Fibroblast of lung (primary cell): ENCODE measurements at regions not wholly inside any gene's neighbourhood (a gene's known extent, or its start where the extent isn't known, plus 50 kb on each side); places are given as distances from the start of the nearest gene placed in this dataset.

ENCODE experiments used
- DNase-seq, 2 donors: peaks; one replicate each; pipeline versions ENCODE4 v3.0.0 to v3.0.0-alpha.2; 2010; ENCODE audit warnings: low read depth in 2 of 2
- H2AFZ ChIP-seq: 2 replicates; pipeline ENCODE4 v1.5.1; 2012; ENCODE audit warnings: low read length, control low read depth, inconsistent platforms
- H3K27ac ChIP-seq: 2 replicates; pipeline ENCODE4 v1.5.1; 2011; ENCODE audit warnings: low read length, control low read depth; ENCODE audit not compliant: insufficient read depth
- H3K27me3 ChIP-seq: 2 replicates; pipeline ENCODE4 v1.5.1; 2011; ENCODE audit warnings: mild to moderate bottlenecking, low read length; ENCODE audit not compliant: control insufficient read depth, insufficient read depth
- H3K36me3 ChIP-seq: 2 replicates; pipeline ENCODE4 v1.5.1; 2011; ENCODE audit warnings: low read length; ENCODE audit not compliant: control insufficient read depth, insufficient read depth
- H3K4me1 ChIP-seq: 2 replicates; pipeline ENCODE4 v1.5.1; 2011; ENCODE audit warnings: low read length; ENCODE audit not compliant: control insufficient read depth, insufficient read depth; ENCODE audit errors: extremely low read depth
- H3K4me2 ChIP-seq: 2 replicates; pipeline ENCODE4 v1.5.1; 2011; ENCODE audit warnings: low read length, control low read depth; ENCODE audit not compliant: insufficient read depth; ENCODE audit errors: extremely low read depth
- H3K4me3 ChIP-seq, 4 experiments: fragments of 200-600 bp in 1 of 4; sonication (generic) in 1 of 4; replicated peaks in 1 of 4; 2 replicates each; pipeline ENCODE4 v1.5.1; 2011 to 2016; ENCODE audit warnings: low read length in 4 of 4, low read depth in 3 of 4, mild to moderate bottlenecking in 3 of 4, control low read depth in 2 of 4, inconsistent platforms in 1 of 4, mixed read lengths in 1 of 4; ENCODE audit not compliant: insufficient read depth in 1 of 4; ENCODE audit errors: control extremely low read depth in 1 of 4
- H3K79me2 ChIP-seq: 2 replicates; pipeline ENCODE4 v1.5.1; 2012; ENCODE audit warnings: mild to moderate bottlenecking, low read length, inconsistent platforms; ENCODE audit not compliant: control insufficient read depth, insufficient read depth
- H3K9ac ChIP-seq: 2 replicates; pipeline ENCODE4 v1.5.1; 2011; ENCODE audit warnings: mild to moderate bottlenecking, low read length, control low read depth; ENCODE audit not compliant: insufficient read depth
- H3K9me3 ChIP-seq: 2 replicates; pipeline ENCODE4 v1.5.1; 2012; ENCODE audit warnings: low read depth, low read length; ENCODE audit not compliant: control insufficient read depth, insufficient read depth
- H4K20me1 ChIP-seq: 2 replicates; pipeline ENCODE4 v1.5.1; 2011; ENCODE audit warnings: low read length; ENCODE audit not compliant: control insufficient read depth, insufficient read depth; ENCODE audit errors: extremely low read depth
- CTCF ChIP-seq, 2 donors: IDR thresholded peaks in 1 of 2; conservative IDR thresholded peaks in 1 of 2; 1 replicate in 1 of 2; 2 replicates in 1 of 2; pipeline ENCODE4 v1.5.1; 2011 to 2012; ENCODE audit warnings: low read length in 2 of 2, control low read depth in 1 of 2, inconsistent platforms in 1 of 2, low read depth in 1 of 2, mild to moderate bottlenecking in 1 of 2
- EZH2 ChIP-seq: IDR thresholded peaks from 2 replicates; pipeline ENCODE4 v1.5.1; 2012; ENCODE audit warnings: low read length, control low read depth, mild to moderate bottlenecking; ENCODE audit errors: missing control alignments

DNA sequence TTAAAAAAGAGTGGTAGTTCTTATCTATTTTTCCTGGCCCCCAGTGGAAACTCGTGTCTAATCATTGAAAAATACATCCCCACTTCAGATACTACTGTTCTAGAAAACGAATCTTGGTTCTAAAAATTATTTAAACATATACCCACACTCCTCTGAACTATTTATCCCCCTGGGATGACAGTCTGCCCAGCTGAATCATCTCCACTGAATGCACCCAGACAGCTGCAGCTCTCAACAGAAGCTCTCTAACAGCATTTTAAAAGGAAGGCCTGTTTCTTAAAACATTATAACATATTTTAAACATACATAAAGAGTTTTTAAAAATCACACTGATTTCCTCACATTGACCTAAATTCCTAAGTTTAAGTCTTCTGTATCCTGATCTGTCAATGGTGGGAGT is 544.6 kb upstream of the PHF14 start:
- no peaks in the 10 kb centered on the region for H3K79me2 ChIP-seq
- H2AFZ ChIP-seq = no peak overlapping the region
- no peak overlapping the region for H3K27ac ChIP-seq
- H3K9ac ChIP-seq = no peak overlapping the region
- DNase-seq = no peak
- H3K4me2 ChIP-seq = no peak overlapping the region
- H3K4me1 ChIP-seq = no peaks in the 10 kb centered on the region
- no peaks in the 10 kb centered on the region for H4K20me1 ChIP-seq
- H3K27me3 ChIP-seq = no peaks in the 10 kb centered on the region
- H3K36me3 ChIP-seq = no peaks in the 10 kb centered on the region
- TF ChIP-seq EZH2 = no peak
- no peak for TF ChIP-seq CTCF (conservative IDR thresholded peaks at IDR 0.05 in 1 of 2, IDR thresholded peaks at IDR 0.05 in 1 of 2; ENCODE audit: low read depth in 1 of 2, low read length in 2 of 2)
- H3K9me3 ChIP-seq = no peaks in the 10 kb centered on the region
- no peak overlapping the region for H3K4me3 ChIP-seq

GRCh38 chr7:10429511-10429910 is 544.2 kb upstream of the PHF14 start:
- TF ChIP-seq CTCF (conservative IDR thresholded peaks at IDR 0.05 in 1 of 2, IDR thresholded peaks at IDR 0.05 in 1 of 2; ENCODE audit: low read depth in 1 of 2, low read length in 2 of 2) (no peak), EZH2 (no peak)
- H3K4me2 ChIP-seq = no peak overlapping the region
- H3K27ac ChIP-seq = no peak overlapping the region
- no peak for DNase-seq
- H3K9ac ChIP-seq = no peak overlapping the region
- no peaks in the 10 kb centered on the region for H3K36me3 ChIP-seq
- H3K4me1 ChIP-seq = no peaks in the 10 kb centered on the region
- H3K79me2 ChIP-seq = no peaks in the 10 kb centered on the region
- no peaks in the 10 kb centered on the region for H3K27me3 ChIP-seq
- no peaks in the 10 kb centered on the region for H3K9me3 ChIP-seq
- no peaks in the 10 kb centered on the region for H4K20me1 ChIP-seq
- H2AFZ ChIP-seq = no peak overlapping the region
- no peak overlapping the region for H3K4me3 ChIP-seq

- Histone ChIP-seq H2AFZ (no peak overlapping the region), H3K36me3 (no peaks in the 10 kb centered on the region), H3K4me1 (no peaks in the 10 kb centered on the region), H3K79me2 (no peaks in the 10 kb centered on the region), H3K27me3 (no peaks in the 10 kb centered on the region), H3K9ac (no peak overlapping the region), H3K4me2 (no peak overlapping the region), H3K27ac (no peak overlapping the region), H4K20me1 (no peaks in the 10 kb centered on the region), H3K4me3 (no peak overlapping the region), H3K9me3 (no peaks in the 10 kb centered on the region)
- TF ChIP-seq EZH2 (no peak), CTCF (conservative IDR thresholded peaks at IDR 0.05 in 1 of 2, IDR thresholded peaks at IDR 0.05 in 1 of 2; ENCODE audit: low read depth in 1 of 2, low read length in 2 of 2) (no peak)
- DNase-seq = no peak
Measured at GRCh38 chr7:10436302-10436701, 537.4 kb upstream of the PHF14 start.
